Ishikawa (cell line): ENCODE measurements at regions not wholly inside any gene's neighbourhood (a gene's known extent, or its start where the extent isn't known, plus 50 kb on each side); places are given as distances from the start of the nearest gene placed in this dataset.

ENCODE experiments used
- CEBPB ChIP-seq: IDR thresholded peaks from 2 replicates; pipeline ENCODE4 v1.6.1; 2012
- CREB1 ChIP-seq: IDR thresholded peaks from 2 replicates; pipeline ENCODE4 v1.6.1; 2012; ENCODE audit warnings: low read depth
- EGR1 ChIP-seq: IDR thresholded peaks from 2 replicates; pipeline ENCODE4 v1.6.1; 2012
- EP300 ChIP-seq: IDR thresholded peaks from 2 replicates; pipeline ENCODE4 v1.6.1; 2012; ENCODE audit warnings: borderline replicate concordance
- FOXM1 ChIP-seq: IDR thresholded peaks from 2 replicates; pipeline ENCODE4 v1.6.1; 2012; ENCODE audit warnings: low read depth, borderline replicate concordance
- NFIC ChIP-seq: IDR thresholded peaks from 2 replicates; pipeline ENCODE4 v1.6.1; 2012
- RAD21 ChIP-seq: IDR thresholded peaks from 2 replicates; pipeline ENCODE4 v1.6.1; 2012; ENCODE audit warnings: low read depth
- TAF1 ChIP-seq: IDR thresholded peaks from 2 replicates; pipeline ENCODE4 v1.6.1; 2012; ENCODE audit warnings: low read depth, mild to moderate bottlenecking
- TCF12 ChIP-seq: IDR thresholded peaks from 2 replicates; pipeline ENCODE4 v1.6.1; 2012; ENCODE audit warnings: low read depth
- TEAD4 ChIP-seq: IDR thresholded peaks from 2 replicates; pipeline ENCODE4 v1.6.1; 2012
- YY1 ChIP-seq: IDR thresholded peaks from 2 replicates; pipeline ENCODE4 v1.6.1; 2012; ENCODE audit warnings: low read depth
- ZBTB7A ChIP-seq: IDR thresholded peaks from 2 replicates; pipeline ENCODE4 v1.6.1; 2012; ENCODE audit warnings: low read depth
- TF ChIP-seq, protein P1 (sequence below): IDR thresholded peaks from 2 replicates; pipeline ENCODE4 v1.6.1; 2012
- TF ChIP-seq, protein P2 (sequence below): IDR thresholded peaks from 2 replicates; pipeline ENCODE4 v1.6.1; 2012; ENCODE audit warnings: low read depth, mild to moderate bottlenecking
- TF ChIP-seq, protein P3 (sequence below): IDR thresholded peaks from 2 replicates; pipeline ENCODE4 v1.6.1; 2012

DNA sequence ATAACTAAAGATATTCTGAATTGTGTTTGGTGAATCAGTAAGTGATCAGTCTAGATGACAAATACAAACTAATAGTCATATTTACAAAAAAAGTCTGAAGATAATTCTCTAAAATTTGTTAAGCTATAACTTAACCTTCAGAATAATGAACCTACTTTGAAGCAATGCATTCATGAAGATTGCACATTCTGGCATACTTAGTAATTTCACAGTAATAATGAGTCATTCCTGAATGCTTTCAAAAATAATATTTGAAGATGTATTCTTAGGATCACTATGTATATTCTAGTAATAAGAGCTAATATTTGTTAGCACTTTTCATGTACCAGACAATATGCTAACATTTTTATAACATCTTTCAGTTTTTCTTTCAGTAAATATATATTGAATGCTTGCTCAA is 756.7 kb upstream of the SLIT2 start:
- no peak for TF ChIP-seq CEBPB
- TF ChIP-seq EGR1, result no peak
- no peak for TF ChIP-seq TCF12

DNA sequence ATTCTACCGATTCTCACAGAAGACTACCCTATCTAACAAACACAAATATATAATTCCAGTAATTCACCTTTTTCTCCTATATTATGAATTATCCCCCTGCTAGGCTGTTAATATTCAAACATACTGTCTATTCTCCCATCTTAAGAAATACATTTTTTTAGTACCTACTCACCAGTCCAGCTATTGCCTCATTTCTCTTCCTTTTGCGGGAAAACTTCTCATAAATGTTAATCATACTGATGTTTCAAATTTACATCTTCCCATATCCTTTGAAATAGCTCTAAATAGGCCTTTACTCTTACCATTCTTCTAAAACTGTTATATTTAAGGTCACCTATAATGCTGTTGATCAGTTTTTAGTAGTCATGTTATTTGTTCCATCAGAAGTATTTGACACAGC is 759.1 kb upstream of the SLIT2 start:
- TF ChIP-seq, protein P1, sequence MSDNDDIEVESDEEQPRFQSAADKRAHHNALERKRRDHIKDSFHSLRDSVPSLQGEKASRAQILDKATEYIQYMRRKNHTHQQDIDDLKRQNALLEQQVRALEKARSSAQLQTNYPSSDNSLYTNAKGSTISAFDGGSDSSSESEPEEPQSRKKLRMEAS, result no peak
- TF ChIP-seq RAD21 (no peak), FOXM1 (no peak), CREB1 (no peak), CEBPB (no peak), NFIC (no peak), EGR1 (no peak), TCF12 (no peak), YY1 (no peak), TEAD4 (no peak), EP300 (no peak)
- TF ChIP-seq, protein P2, sequence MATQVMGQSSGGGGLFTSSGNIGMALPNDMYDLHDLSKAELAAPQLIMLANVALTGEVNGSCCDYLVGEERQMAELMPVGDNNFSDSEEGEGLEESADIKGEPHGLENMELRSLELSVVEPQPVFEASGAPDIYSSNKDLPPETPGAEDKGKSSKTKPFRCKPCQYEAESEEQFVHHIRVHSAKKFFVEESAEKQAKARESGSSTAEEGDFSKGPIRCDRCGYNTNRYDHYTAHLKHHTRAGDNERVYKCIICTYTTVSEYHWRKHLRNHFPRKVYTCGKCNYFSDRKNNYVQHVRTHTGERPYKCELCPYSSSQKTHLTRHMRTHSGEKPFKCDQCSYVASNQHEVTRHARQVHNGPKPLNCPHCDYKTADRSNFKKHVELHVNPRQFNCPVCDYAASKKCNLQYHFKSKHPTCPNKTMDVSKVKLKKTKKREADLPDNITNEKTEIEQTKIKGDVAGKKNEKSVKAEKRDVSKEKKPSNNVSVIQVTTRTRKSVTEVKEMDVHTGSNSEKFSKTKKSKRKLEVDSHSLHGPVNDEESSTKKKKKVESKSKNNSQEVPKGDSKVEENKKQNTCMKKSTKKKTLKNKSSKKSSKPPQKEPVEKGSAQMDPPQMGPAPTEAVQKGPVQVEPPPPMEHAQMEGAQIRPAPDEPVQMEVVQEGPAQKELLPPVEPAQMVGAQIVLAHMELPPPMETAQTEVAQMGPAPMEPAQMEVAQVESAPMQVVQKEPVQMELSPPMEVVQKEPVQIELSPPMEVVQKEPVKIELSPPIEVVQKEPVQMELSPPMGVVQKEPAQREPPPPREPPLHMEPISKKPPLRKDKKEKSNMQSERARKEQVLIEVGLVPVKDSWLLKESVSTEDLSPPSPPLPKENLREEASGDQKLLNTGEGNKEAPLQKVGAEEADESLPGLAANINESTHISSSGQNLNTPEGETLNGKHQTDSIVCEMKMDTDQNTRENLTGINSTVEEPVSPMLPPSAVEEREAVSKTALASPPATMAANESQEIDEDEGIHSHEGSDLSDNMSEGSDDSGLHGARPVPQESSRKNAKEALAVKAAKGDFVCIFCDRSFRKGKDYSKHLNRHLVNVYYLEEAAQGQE, result no peak
- TF ChIP-seq, protein P3, sequence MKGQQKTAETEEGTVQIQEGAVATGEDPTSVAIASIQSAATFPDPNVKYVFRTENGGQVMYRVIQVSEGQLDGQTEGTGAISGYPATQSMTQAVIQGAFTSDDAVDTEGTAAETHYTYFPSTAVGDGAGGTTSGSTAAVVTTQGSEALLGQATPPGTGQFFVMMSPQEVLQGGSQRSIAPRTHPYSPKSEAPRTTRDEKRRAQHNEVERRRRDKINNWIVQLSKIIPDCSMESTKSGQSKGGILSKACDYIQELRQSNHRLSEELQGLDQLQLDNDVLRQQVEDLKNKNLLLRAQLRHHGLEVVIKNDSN, result no peak

DNA sequence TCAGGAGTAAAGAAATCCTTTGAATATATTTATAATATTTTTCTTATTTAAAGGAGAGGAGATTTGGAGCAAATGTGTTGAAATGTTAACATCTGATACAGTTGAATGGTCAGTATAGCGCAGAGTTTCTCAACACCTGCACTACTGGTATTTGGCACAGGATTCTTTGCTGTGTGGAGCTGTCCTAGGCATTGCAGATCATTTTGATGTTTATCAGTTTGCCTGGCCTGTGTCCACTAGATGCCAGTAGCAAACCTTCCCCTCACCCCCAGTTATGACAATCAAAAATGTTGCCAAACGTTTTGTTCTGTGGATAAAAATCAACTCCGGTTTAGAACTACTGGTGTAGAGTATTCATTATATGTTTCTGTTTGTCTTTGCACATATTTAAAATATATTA is 765.3 kb upstream of the SLIT2 start:
- TF ChIP-seq, protein P3, result no peak
- TF ChIP-seq TCF12, result 0 out of 2 replicates have a peak, but pooled peaks have one; percentile 23
- TF ChIP-seq RAD21, result peak; percentile 64
- TF ChIP-seq, protein P1, result no peak
- no peak for TF ChIP-seq TAF1
- TF ChIP-seq TEAD4, result peak; percentile 68
- no peak for TF ChIP-seq YY1
- peak; percentile 67 for TF ChIP-seq NFIC
- TF ChIP-seq FOXM1, result no peak
- TF ChIP-seq ZBTB7A, result no peak
- TF ChIP-seq EP300, result peak; percentile 27; the same call in 1 of the 2 replicates
- TF ChIP-seq EGR1, result no peak
- peak; percentile 83 for TF ChIP-seq CEBPB
- TF ChIP-seq CREB1, result no peak
- TF ChIP-seq, protein P2, result no peak

DNA sequence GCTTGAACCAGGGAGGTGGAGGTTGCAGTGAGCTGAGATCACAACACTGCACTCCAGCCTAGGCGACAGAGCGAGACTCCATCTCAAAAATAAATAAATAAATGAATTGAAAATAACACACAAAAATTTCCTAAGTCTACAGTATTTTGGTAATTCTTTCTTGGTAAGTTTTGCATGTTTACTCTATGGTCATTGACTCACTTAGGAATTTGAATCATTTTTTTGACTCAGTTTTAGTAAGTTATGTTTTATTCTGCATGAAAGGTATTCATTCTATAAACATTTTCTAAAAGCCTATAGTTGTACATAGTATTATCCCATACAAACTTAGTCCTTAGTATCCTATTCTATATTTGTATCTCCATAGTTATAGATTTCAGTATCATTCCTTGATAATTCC is 772.9 kb upstream of the SLIT2 start:
- TF ChIP-seq RAD21, result no peak
- TF ChIP-seq, protein P3, result no peak
- no peak for TF ChIP-seq EGR1
- TF ChIP-seq, protein P1, result no peak
- no peak for TF ChIP-seq YY1
- no peak for TF ChIP-seq CEBPB
- TF ChIP-seq ZBTB7A, result no peak
- TF ChIP-seq CREB1, result no peak
- TF ChIP-seq, protein P2, result no peak
- no peak for TF ChIP-seq FOXM1
- no peak for TF ChIP-seq EP300
- no peak for TF ChIP-seq TAF1
- TF ChIP-seq TEAD4, result no peak
- no peak for TF ChIP-seq TCF12
- TF ChIP-seq NFIC, result no peak
